HG02763 (cell line): ENCODE measurements at regions not wholly inside any gene's neighbourhood (a gene's known extent, or its start where the extent isn't known, plus 50 kb on each side); places are given as distances from the start of the nearest gene placed in this dataset.

ENCODE experiments used
- ATAC-seq: cut with Tn5 transposase; IDR thresholded peaks from one replicate; pipeline ENCODE4 v1.9.1; 2021; ENCODE audit warnings: mild to moderate bottlenecking, moderate library complexity; ENCODE audit not compliant: unreplicated experiment

- no peak for ATAC-seq
Observed at GRCh38 chr16:66289986-66290385, 76.5 kb upstream of the CDH5 start.

- ATAC-seq: no peak
Observed at GRCh38 chr16:66289051-66289680, 77.3 kb upstream of the CDH5 start.

- no peak for ATAC-seq
Observed at GRCh38 chr16:66287926-66288325, 78.6 kb upstream of the CDH5 start.

- no peak for ATAC-seq
Observed at GRCh38 chr16:66287416-66287815, 79.1 kb upstream of the CDH5 start.

- no peak for ATAC-seq
Observed at GRCh38 chr16:66286527-66286926, 80.0 kb upstream of the CDH5 start.

GRCh38 chr16:66278604-66279262, 87.8 kb upstream of the CDH5 start:
- no peak for ATAC-seq

GRCh38 chr16:66278111-66278531, 88.4 kb upstream of the CDH5 start:
- ATAC-seq: no peak

- no peak for ATAC-seq
Observed at GRCh38 chr16:66277311-66278070, 89.0 kb upstream of the CDH5 start.

- no peak for ATAC-seq
Observed at GRCh38 chr16:66275775-66276428, 90.6 kb upstream of the CDH5 start.

GRCh38 chr16:66274335-66275110, 92.0 kb upstream of the CDH5 start:
- ATAC-seq: no peak

GRCh38 chr16:66273644-66274334, 92.7 kb upstream of the CDH5 start:
- ATAC-seq: no peak

GRCh38 chr16:66273053-66273452, 93.4 kb upstream of the CDH5 start:
- ATAC-seq: no peak

GRCh38 chr16:66272461-66272860, 94.0 kb upstream of the CDH5 start:
- ATAC-seq: no peak

- no peak for ATAC-seq
Observed at GRCh38 chr16:66271074-66272060, 95.1 kb upstream of the CDH5 start.

- ATAC-seq: no peak
Observed at GRCh38 chr16:66270333-66270927, 96.1 kb upstream of the CDH5 start.

- ATAC-seq: no peak
Observed at GRCh38 chr16:66269617-66270332, 96.7 kb upstream of the CDH5 start.

GRCh38 chr16:66267292-66268014, 99.0 kb upstream of the CDH5 start:
- ATAC-seq: no peak
